B cell (primary cell): ENCODE measurements at regions not wholly inside any gene's neighbourhood (a gene's known extent, or its start where the extent isn't known, plus 50 kb on each side); places are given as distances from the start of the nearest gene placed in this dataset.
"Not testable (repeated sequence)": the region's sequence is repeated elsewhere in the genome, so short reads cannot be mapped to it uniquely, and the experiment has no call there.

Experiments
- ATAC-seq: fragments of 200-7000 bp; cut with Tn5 transposase; one replicate; pipeline ENCODE4 v1.10.0; 2021; ENCODE audit warnings: low read depth, mild to moderate bottlenecking, moderate number of reproducible peaks, moderate library complexity
- CTCF ChIA-PET: fragments of 350-600 bp; sonication (Branson Sonifier 250); formaldehyde crosslinking; loops from one replicate; lab custom pipeline; 2021; ENCODE audit warnings: antibody characterized with exemption, inconsistent platforms; lab: Charles Lee
- POLR2A ChIA-PET: fragments of 350-600 bp; sonication (Branson Sonifier 250); formaldehyde crosslinking; loops from one replicate; lab custom pipeline; 2021; ENCODE audit warnings: antibody characterized with exemption; lab: Charles Lee
- DNase-seq: peaks from one replicate; pipeline ENCODE4 v3.0.0; 2013
- H2AFZ ChIP-seq: 2 replicates; pipeline ENCODE4 v1.6.1; 2012; ENCODE audit warnings: mild to moderate bottlenecking, low read depth, low read length; ENCODE audit not compliant: insufficient read depth, poor library complexity, severe bottlenecking
- H3K27ac ChIP-seq, 2 donors: 1 replicate in 1 of 2; 2 replicates in 1 of 2; pipeline ENCODE4 v1.5.1; 2012 to 2013; ENCODE audit warnings: low read length in 2 of 2, mild to moderate bottlenecking in 2 of 2, moderate library complexity in 1 of 2
- H3K27me3 ChIP-seq, 4 experiments: fragments of 200-600 bp in 1 of 4; sonication (generic) in 1 of 4; replicated peaks in 1 of 4; 1 replicate in 2 of 4; 2 replicates in 2 of 4; pipeline versions ENCODE4 v1.6.1 to v1.7.0; 2013 to 2016; ENCODE audit warnings: low read length in 3 of 4, mild to moderate bottlenecking in 2 of 4, mixed read lengths in 1 of 4, moderate library complexity in 1 of 4; ENCODE audit not compliant: insufficient read depth in 4 of 4, control insufficient read depth in 3 of 4; ENCODE audit errors: control extremely low read depth in 1 of 4
- H3K36me3 ChIP-seq, 2 experiments: replicated peaks in 1 of 2; 1 replicate in 1 of 2; 2 replicates in 1 of 2; pipeline versions ENCODE4 v1.6.1 to v1.7.1; 2013; ENCODE audit warnings: low read length in 1 of 2; ENCODE audit not compliant: insufficient read depth in 2 of 2, control insufficient read depth in 1 of 2; ENCODE audit errors: control extremely low read depth in 1 of 2, extremely low read depth in 1 of 2
- H3K4me1 ChIP-seq, 2 donors: fragments of 200-600 bp in 1 of 2; sonication (generic) in 1 of 2; 1 replicate in 1 of 2; 2 replicates in 1 of 2; pipeline versions ENCODE4 v1.5.1 to v1.6.1; 2013 to 2017; ENCODE audit warnings: low read length in 2 of 2; ENCODE audit not compliant: control insufficient read depth in 2 of 2, insufficient read depth in 2 of 2
- H3K4me2 ChIP-seq: replicated peaks from 2 replicates; pipeline ENCODE3; 2012; ENCODE audit warnings: mild to moderate bottlenecking, low read depth, low read length; ENCODE audit not compliant: poor library complexity, severe bottlenecking
- H3K4me3 ChIP-seq, 5 experiments: fragments of 200-600 bp in 1 of 5; sonication (generic) in 1 of 5; 1 replicate in 3 of 5; 2 replicates in 2 of 5; pipeline versions ENCODE4 v1.5.1 to v1.7.0; 2011 to 2016; ENCODE audit warnings: low read length in 4 of 5, mild to moderate bottlenecking in 4 of 5, low read depth in 2 of 5, control low read depth in 1 of 5, moderate library complexity in 1 of 5; ENCODE audit not compliant: insufficient read depth in 1 of 5; ENCODE audit errors: control extremely low read depth in 1 of 5, extremely low read depth in 1 of 5
- H3K79me2 ChIP-seq: fragments of 200-600 bp; sonication (generic); one replicate; pipeline ENCODE4 v1.6.0; 2016; ENCODE audit warnings: low read length; ENCODE audit not compliant: control insufficient read depth, insufficient read depth
- H3K9ac ChIP-seq: fragments of 200-600 bp; sonication (generic); 2 replicates; pipeline ENCODE4 v1.6.1; 2017; ENCODE audit warnings: mild to moderate bottlenecking, low read length, moderate library complexity
- H3K9me3 ChIP-seq, 3 donors: one replicate each; pipeline versions ENCODE4 v1.6.1 to v1.7.1; 2013; ENCODE audit warnings: low read length in 2 of 3; ENCODE audit not compliant: control insufficient read depth in 2 of 3, insufficient read depth in 1 of 3; ENCODE audit errors: control extremely low read depth in 1 of 3
- H4K20me1 ChIP-seq: 2 replicates; pipeline ENCODE4 v1.6.0; 2012; ENCODE audit warnings: mild to moderate bottlenecking, low read length; ENCODE audit not compliant: insufficient read depth, control insufficient read depth, poor library complexity, severe bottlenecking
- H3K27ac Mint-ChIP-seq: one replicate; pipeline ENCODE4 v1.8.0; 2021; ENCODE audit warnings: mixed read lengths
- H3K27me3 Mint-ChIP-seq: one replicate; pipeline ENCODE4 v1.8.0; 2021; ENCODE audit warnings: mixed read lengths
- H3K4me1 Mint-ChIP-seq: one replicate; pipeline ENCODE4 v1.8.0; 2021; ENCODE audit warnings: mixed read lengths
- H3K4me3 Mint-ChIP-seq: one replicate; pipeline ENCODE4 v1.8.0; 2021; ENCODE audit warnings: mixed read lengths
- H3K9me3 Mint-ChIP-seq: one replicate; pipeline ENCODE4 v1.8.0; 2022; ENCODE audit warnings: mixed read lengths; ENCODE audit not compliant: insufficient read depth
- CTCF ChIP-seq: fragments of 200-600 bp; IDR thresholded peaks from one replicate; pipeline ENCODE4 v1.8.0; 2022; ENCODE audit warnings: antibody characterized with exemption, mild to moderate bottlenecking
- EZH2 ChIP-seq: IDR thresholded peaks from 2 replicates; pipeline ENCODE4 v1.6.1; 2012; ENCODE audit warnings: borderline replicate concordance, low read depth, mild to moderate bottlenecking, moderate library complexity, low read length; ENCODE audit not compliant: insufficient read depth, poor library complexity, severe bottlenecking
- WGBS: methylation state at CpG from one replicate; pipeline ENCODE4 v1.1.5; 2013; ENCODE audit warnings: missing lambda C conversion rate; ENCODE audit not compliant: insufficient coverage; 5-methylcytosine and 5-hydroxymethylcytosine counted together
- intact Hi-C: fragments of 100-400 bp; cut with micrococcal nuclease; formaldehyde crosslinking; loops from one replicate; pipeline ENCODE4 v1.10.0; 2022

- H3K4me3 Mint-ChIP-seq: no peak overlapping the region
- Histone ChIP-seq H3K27me3 (no peaks in the 10 kb centered on the region), H3K4me1 (no peaks in the 10 kb centered on the region), H2AFZ (no peak overlapping the region), H3K27ac (no peak overlapping the region), H4K20me1 (no peaks in the 10 kb centered on the region), H3K9ac (no peak overlapping the region), H3K9me3 (peaks cover 0 to 5% (median 0%) of the 10 kb centered on the region in 3 donors), H3K36me3 (no peaks in the 10 kb centered on the region), H3K4me2 (no peak overlapping the region), H3K4me3 (no peak overlapping the region), H3K79me2 (no peaks in the 10 kb centered on the region)
- H3K27ac Mint-ChIP-seq: no peak overlapping the region
- peaks cover 10% of the 10 kb centered on the region for H3K9me3 Mint-ChIP-seq
- no peaks in the 10 kb centered on the region for H3K27me3 Mint-ChIP-seq
- DNase-seq (no peak), ATAC-seq (no peak)
- ChIA-PET CTCF (no interaction called here), POLR2A (no interaction called here)
- TF ChIP-seq CTCF (no peak), EZH2 (no peak)
- intact Hi-C loops: no loop called here
- no peaks in the 10 kb centered on the region for H3K4me1 Mint-ChIP-seq
- WGBS: 92% methylated on average over 4 of the region's 6 CpGs
Observed at GRCh38 chr11:38598418-38598817, 2000.4 kb upstream of the RAG2 start.

- CTCF ChIA-PET, H2AFZ ChIP-seq, H3K4me3 ChIP-seq, POLR2A ChIA-PET, H3K27me3 Mint-ChIP-seq, DNase-seq, H3K79me2 ChIP-seq, intact Hi-C loops, H3K27me3 ChIP-seq, H3K4me3 Mint-ChIP-seq, H3K9me3 Mint-ChIP-seq, H3K4me1 ChIP-seq, H3K27ac ChIP-seq, H3K9me3 ChIP-seq, H3K4me2 ChIP-seq, H3K4me1 Mint-ChIP-seq, H3K27ac Mint-ChIP-seq, H3K9ac ChIP-seq, H3K36me3 ChIP-seq, ATAC-seq, H4K20me1 ChIP-seq: not testable (repeated sequence)
- 96% methylated on average over 9 of the region's 13 CpGs for WGBS
Observed at GRCh38 chr11:38595359-38596016, 1997.5 kb upstream of the RAG2 start.
